Kidney tubule cell (primary cell): ENCODE measurements at regions not wholly inside any gene's neighbourhood (a gene's known extent, or its start where the extent isn't known, plus 50 kb on each side); places are given as distances from the start of the nearest gene placed in this dataset.
A peak's percentile ranks its signal among the peaks of the same experiment; 100 is the strongest.
"Not testable (repeated sequence)": the region's sequence is repeated elsewhere in the genome, so short reads cannot be mapped to it uniquely, and the experiment has no call there.

ENCODE experiments used
- DNase-seq: peaks from one replicate; pipeline ENCODE4 v3.0.0-alpha.2; 2018; ENCODE audit warnings: low spot score

DNA sequence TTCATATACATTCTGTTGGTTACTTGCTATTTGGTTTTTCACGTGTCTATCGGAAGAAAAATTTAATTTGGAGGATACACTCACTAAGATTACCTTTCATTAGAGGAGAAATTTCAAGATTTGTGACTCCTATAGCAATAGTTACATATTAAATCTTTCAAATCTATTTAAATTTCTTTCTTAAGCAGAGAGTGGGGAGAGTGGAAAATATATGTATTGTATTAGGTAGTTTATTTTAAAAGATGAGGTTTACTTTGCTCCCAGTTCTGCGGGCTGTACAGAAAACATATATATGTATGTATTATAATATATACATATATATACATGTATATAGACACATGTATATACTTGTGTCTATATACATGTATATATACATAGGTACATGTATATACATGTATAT is 402.3 kb upstream of the MIR17HG start:
- DNase-seq = not testable (repeated sequence)

DNA sequence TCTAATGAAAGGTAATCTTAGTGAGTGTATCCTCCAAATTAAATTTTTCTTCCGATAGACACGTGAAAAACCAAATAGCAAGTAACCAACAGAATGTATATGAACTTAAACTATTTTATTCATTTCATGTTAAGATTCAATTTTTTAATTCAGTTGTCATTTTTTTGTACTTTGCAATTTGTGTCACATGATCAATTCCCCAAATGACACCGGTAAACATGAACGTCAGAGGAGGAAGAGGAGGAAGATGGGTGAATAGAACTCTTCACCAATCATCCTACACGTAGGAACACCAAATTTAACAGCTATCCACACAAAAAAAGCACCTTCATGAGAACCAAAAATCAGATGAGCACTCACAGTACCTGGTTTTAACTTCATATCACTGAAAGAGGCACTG is 401.4 kb upstream of the MIR17HG start:
- DNase-seq = not testable (repeated sequence)

DNA sequence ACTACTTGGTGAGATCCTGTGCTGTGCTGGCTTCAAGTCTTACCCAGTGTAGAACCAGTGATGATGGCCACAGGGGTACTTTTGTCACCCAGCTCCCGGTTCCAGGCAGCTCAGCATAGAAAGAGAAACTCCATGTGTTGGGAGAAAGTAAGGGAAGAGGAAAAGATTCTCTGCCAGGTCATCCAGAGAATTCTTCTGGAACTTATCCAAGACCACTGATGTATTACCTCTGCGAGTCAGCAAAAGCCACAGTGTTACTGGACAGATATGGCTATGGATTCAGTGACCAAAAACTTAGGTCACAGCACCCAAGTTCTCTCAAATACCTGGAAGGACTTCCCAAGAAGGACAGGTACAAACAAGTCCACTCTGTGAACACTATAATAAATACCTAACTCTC is 399.5 kb upstream of the MIR17HG start:
- peak; percentile 89 for DNase-seq

DNA sequence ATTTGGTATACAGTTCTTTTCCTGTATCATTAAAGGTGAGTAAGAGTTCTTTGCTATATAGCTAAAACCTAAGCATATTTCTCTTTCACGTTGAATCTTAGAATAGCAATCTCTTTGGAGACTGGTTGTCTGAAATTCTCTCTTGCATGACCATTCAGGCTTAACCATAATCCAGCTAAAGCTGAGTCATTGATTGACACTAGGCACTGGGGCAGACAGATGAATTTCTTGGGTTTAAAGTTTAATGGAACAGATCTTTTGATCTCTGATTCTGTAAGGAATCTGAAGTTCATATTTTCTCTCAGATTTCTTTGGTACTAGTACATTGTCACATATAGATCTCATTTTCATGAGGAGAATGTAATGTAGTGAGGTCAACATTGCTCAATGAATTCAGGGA is 397.3 kb upstream of the MIR17HG start:
- peak; percentile 84 for DNase-seq

DNA sequence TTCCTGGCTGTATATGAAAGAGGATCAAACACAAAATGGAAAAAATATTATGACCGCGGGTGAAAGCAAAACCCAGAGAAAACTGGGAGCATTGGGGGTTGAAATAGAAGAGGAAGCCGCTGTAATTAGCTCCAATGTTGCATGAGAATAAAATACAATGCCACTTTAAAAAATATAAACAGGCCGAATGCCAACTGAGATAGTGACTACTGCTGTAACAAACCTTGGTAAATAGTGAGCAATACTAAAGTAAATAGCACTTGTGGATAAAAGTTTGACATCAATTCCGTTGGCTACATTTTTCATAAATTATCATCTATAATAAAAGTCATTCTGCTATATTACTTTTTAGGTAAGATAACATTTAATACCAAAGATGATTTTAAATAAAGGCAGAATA is 395.8 kb upstream of the MIR17HG start:
- no peak for DNase-seq

DNA sequence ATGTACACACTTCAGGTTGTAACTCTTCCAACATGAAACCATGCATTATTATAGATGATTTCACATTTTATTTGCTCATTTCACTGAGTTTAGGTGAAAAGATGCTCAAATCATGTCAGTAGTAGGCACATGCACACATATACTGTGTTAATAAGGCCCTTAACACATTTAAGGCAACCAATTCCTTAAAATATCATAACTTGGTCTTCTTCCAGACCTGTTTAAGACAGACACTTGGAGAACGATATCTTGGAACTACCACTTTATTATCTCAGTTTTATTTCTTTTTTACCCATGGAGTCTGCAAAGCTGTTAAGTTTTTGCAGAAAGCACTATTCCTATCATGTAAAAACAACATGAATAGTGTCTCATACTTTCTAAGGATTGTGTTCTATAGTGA is 395.2 kb upstream of the MIR17HG start:
- no peak for DNase-seq

DNA sequence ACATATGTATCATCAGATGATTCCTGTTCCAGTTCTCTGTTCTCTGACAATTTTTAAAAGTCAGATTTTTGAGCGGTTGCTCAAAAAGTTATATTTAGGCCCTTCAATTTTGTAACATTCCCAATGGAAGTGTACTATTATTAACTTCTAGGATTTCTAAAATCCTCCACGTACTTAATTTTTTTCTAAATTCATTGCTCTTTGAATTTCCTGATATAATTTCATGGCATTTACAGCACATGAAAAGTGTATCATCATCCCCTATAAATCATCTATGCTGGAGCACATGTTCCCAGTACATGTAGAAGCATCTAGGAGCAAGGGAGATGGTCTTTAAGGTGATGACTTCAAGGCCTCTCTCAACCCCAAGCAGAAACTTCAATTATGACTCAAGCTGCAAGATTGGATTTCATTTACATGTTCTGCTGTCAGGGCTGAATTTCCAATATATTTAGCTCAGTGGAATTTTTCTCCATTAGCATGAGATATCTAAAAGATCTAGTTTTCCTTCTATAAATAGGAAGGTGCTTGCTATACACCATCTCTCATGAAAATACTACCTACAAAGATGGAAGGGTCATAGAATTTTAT is 392.8 kb upstream of the MIR17HG start:
- DNase-seq = no peak

DNA sequence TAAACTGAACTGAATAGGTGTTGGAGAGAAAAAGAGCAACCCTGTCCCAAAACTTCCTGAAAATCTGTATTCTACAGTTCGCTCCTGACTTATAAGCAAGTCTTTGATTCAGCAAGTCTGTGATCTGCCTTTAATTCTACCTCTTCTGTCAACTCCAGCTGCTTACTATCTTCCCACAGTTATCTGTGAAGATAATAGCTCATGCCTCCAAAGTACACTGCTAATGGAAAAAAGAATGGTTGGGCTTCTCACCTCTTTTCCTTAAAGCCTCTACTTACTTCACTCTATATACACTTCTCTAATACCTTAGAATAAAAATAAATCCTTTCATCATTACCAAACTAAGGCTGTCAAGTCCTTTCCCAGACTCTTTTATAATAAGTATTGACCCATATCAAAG is 391.5 kb upstream of the MIR17HG start:
- DNase-seq = no peak

DNA sequence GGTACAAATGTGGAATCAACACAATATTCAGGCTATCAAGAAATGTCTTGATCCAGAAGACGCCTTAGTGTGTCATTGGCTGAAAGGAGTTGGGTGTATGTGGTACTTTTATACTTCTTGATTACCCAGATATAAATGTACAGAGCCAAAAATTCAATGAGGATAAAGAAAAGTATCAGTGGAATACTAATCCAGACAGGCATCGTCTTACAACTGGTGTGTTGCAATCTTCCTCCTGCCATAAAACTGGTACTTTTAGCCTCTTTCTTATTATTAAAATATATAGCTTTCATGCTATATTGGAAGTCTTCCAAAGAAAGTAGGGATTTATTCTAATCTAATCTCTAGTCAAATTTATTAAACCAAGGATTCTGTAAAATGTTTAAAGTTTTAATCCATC is 388.6 kb upstream of the MIR17HG start:
- DNase-seq = no peak

DNA sequence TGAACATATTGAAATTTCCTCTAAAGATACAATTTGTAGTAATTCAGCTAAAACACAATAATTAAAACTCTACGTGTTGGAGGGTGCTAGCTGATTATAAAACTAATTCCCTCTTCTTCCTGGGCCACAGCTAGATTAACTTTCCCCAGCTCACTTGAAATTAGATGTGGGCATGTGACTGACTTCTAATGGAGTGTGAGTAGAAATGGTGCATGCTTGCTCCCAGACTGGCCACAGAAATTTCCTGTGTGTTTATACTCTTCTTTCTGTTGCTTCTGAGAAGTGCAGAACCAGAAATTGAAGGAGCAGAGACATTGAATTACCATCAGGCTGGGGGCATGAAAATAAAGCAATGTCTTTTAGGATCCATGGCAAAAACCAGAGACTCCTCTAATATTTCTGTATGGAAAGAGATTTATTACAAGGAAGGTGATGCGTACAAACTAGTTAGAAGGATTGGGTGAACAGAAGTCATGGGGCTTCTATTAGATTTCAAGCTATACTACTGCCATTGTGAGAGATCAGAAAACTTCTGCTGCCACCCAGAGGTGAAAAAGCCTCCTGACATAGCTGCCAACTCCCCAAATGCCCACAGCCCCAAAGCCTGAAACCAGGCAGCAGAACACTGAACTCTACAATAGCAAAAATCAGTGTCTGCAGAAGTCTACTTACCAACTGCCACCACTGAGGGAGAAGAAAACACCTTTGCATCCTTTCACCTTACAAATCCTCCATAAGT is 379.2 kb upstream of the MIR17HG start:
- DNase-seq = peak; percentile 60

DNA sequence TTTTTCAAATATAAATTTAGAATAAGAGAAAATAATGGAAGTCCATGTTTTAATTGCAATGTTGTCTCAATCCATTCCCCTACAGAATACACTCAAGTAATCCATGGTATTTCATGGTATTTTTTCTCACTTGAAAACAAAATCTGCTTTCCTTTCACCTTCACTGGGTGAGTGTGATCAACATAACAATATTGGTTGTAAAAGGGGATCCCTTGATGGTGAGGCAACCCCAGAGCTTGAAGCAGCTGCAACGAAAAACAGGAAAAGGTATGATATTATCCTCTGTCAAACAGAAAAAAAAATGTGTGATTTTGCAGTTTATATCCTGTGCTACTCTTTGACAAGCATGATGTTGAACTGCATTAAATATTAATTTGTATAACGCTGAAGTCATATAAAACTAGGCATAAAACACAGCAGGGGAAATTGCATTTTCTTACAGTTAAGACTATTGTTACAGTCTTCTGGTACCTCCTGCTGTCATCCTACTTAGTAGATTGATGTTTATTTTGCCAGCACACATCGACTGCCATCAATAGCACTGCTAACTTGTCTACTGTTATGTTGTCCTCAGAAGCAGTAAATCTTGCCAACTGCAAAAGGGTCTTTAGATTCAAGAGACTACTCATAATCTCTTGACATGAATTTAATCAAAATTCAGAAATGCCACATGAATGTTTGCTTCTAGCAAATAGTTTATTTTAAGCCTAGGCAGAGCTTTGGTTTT is 373.1 kb upstream of the MIR17HG start:
- DNase-seq = no peak

DNA sequence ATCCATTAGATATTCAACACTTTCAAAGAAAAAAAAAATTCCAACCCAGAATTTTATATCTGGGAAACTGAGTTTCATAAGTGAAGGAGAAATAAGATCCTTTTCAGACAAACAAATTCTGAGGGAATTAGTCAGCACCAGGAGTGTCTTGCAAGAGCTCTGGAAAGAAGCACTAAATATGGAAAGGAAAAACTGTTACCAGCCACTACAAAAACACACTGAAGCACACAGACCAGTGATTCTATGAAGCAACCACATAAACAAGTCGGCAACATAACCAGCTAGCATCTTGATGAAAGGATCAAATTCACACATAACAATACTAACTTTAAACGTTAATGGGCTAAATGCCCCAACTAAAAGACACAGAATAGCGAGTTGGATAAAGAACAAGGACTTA is 368.4 kb upstream of the MIR17HG start:
- no peak for DNase-seq

DNA sequence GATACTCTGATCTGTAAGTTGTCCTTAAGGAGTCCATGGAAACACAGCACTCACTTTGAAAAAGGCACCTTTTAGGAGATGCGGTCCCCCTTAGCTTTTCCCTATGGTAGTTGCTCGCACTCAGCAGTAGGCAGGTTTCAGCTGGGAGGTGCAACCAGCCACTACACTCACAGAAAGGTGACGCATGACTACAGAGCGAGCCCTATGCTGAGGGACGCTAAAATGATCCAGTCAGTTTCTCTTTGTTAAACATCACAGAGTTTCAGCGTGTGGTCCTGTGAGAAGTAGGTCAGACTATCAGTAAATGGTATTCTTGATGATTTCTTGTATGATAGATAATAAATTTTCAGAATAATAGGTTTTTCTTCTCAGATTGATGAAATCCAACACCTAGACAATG is 362.7 kb upstream of the MIR17HG start:
- DNase-seq = no peak

DNA sequence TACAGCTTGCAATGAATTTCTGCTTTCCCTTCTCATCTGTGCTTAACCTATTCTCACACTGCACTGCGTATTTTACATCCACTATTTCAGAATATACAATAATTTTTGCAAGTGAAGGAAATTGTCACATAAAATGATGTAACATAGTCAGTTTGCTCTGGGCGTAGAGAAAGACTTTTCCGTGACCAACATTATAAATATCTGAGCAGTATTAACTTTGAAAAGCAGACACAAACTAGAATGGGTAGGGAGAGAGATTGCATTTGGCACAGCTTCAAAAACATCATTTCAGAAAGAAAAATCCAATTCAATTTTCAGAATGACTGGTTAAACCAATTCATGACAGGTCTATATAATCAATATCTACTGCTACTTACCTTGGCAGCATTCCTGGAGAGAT is 352.5 kb upstream of the MIR17HG start:
- no peak for DNase-seq

DNA sequence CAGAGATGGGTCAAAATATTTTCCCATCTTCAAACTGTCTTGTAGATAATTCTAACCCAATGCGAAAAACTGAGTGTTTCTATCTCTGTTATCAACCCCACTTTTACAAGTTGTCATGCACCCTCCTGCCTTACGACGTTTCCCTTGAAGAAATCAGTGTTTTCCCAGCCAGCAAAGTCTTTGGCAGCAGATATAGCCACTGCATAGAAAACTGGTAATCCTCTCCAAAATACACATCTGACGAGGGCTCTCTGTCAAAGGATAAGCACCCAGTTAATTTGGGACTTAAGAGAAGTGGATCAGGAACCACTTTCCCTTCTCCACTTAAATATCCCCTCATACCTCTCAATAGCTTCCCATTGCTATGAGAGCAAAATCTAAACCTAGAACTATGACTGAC is 351.9 kb upstream of the MIR17HG start:
- no peak for DNase-seq

DNA sequence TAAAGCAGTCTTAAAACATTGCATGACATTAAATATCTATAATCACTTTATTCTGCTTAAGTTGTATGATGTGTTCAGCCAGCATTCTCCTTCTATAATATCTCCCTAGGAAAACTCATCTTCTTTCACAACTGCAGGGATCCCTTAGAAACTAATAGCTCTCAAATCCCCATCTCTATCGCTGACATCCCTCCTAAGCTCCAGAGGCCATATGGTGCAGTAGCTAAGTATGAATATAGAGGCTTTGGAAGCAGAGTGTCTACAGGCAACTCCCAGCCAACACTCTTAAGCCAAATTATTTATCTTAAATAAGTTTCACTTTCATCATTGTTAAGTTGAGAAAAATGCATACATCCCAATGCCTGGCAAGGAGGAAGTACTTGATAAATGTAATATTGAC is 349.5 kb upstream of the MIR17HG start:
- no peak for DNase-seq

DNA sequence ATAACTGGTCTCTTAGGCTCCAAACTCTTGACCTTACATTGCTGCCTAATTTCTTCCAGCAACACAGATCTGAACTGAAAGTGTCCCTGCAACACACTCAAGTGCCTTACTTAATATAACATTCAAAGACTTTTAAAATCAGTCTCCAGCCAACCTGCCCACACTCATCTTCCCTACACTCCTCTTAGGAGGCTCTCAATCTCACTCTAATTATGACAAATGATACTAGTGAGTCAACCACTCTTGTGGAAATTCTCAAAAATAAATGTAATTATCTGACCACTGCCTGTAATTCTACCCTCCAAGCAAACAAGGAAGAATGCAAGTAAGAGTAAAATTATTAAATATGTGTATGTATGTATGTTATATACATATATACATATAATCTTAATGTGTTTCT is 348.1 kb upstream of the MIR17HG start:
- DNase-seq = no peak

DNA sequence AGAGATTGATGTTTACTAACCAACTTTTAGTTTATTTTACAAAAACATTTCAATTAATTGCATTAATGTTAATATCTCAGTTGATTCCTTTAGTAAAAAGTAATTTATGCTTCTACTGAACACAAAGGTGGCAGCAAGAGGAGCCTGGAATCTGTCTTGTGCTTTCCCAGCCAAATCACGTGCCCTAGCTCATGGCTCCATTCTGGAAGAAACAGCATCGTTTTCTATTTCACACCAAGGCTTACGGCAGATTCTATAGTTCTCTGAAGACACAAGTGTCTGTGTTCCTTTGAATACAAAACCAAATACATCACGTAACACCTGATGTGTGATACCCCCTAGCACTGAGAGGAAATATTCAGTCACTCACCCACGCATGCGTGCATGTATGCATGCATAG is 346.1 kb upstream of the MIR17HG start:
- DNase-seq = no peak

DNA sequence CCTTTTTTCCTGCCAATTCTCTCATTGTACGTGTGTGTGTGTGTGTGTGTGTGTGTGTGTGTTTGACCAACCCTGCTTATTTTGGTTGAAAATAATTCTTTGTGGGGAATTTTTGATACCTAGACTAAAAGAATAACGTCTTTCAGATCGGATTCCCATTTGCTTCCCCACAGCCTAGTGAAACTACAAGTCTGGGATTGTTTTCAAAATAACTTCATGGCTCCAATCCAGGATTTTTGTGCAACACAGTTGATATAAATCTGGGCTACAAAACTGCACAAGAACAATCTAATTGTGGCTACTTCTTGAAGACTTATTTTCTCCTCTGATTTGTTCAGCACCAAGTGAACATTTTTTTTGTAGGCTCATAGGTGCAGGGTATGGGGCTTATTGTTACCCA is 332.8 kb upstream of the MIR17HG start:
- DNase-seq = no peak

DNA sequence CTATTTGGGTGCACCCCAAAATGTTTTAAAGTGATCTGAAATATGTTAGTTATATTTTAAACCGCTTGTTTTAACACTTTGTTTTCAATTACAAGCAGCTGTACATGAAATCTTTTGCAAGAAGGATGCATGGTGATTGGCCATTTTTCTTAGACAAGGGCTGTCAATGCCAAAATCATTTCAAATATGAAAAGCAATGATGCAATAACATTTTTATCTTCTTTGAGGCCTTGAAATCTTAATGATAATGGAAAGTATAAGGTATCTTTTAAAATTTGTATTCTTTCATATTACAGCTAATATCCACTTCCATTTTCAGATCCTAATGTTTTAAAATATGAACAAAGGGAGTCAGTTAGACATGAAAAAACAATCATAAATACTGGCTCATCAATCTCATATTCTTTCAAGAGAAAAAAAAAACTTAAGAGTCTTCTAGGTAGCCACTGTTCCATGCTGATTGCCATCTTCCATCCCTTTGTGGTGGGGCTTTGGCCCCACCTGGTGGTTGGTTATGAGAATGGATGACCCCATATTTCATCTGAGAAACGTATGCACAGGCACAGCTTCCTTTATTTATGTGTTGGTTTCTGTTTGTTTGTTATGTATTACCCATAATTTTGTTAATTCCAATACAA is 330.3 kb upstream of the MIR17HG start:
- DNase-seq = peak; percentile 66

DNA sequence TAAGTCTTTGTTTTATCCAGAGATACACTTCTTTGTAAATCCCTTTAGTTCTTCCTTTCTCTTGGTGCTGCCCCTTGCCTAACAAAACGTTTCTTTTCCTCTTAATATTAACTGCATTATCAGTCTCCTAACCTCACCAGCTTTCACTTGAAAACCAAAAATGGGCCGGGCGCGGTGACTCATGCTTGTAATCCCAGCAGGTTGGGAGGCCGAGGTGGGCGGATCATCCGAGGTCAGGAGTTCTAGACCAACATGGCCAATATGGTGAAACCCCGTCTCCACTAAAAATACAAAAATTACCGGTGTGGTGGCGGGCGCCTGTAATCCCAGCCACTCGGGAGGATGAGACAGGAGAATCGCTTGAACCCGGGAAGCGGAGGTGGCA is 329.8 kb upstream of the MIR17HG start:
- peak; percentile 43 for DNase-seq

DNA sequence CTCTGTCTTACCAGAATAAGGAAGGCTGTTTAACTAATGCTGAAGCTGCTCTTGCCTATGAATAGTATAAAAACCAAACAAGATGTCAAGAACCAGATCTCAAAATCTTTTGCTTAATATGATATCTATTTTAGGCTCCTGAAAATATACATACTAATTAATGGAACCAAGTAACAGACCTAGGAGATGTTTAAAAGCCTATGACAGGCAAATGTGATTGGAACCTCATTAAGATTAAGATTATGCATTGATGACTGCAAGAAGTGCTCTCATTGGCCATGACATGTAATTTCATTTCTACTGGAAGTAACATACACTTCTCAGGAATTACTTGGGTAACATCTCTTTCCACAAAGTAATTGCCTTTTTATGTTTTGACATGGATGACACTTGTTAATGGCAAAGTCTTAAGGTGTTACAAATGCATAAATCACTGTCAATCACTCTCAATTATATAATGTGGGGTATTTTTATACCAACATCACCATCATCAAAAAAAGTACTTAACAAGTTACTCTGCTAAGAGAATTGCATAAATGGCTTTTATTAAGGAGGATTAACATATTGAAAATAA is 326.9 kb upstream of the MIR17HG start:
- no peak for DNase-seq
